ENCODE measurements at regions not wholly inside any gene's neighbourhood (a gene's known extent, or its start where the extent isn't known, plus 50 kb on each side); places are given as distances from the start of the nearest gene placed in this dataset.

GRCh38 chr2:180146114-180146513, 139.0 kb upstream of the CWC22 start:
- no peak for DNase-seq

GRCh38 chr2:180145163-180145562, 138.1 kb upstream of the CWC22 start:
- DNase-seq = no peak

- no peak for DNase-seq
These were observed 137.3 kb upstream of the CWC22 start for GRCh38 chr2:180144338-180144813.

- no peak for DNase-seq
These were observed 136.7 kb upstream of the CWC22 start for GRCh38 chr2:180143633-180144337.

GRCh38 chr2:180141600-180141999, 134.5 kb upstream of the CWC22 start:
- DNase-seq = no peak

GRCh38 chr2:180133736-180134135, 126.6 kb upstream of the CWC22 start:
- DNase-seq = no peak

GRCh38 chr2:180130403-180130802, 123.3 kb upstream of the CWC22 start:
- DNase-seq = no peak

GRCh38 chr2:180128861-180129260, 121.8 kb upstream of the CWC22 start:
- no peak for DNase-seq

- peak; percentile 83 to 91 (median 89) for DNase-seq
These were observed 118.3 kb upstream of the CWC22 start for GRCh38 chr2:180125245-180125962.

- DNase-seq = peak; percentile 60 to 81 (median 63)
These were observed 117.4 kb upstream of the CWC22 start for GRCh38 chr2:180124273-180125139.

- DNase-seq = no peak
These were observed 115.8 kb upstream of the CWC22 start for GRCh38 chr2:180122874-180123273.

- DNase-seq = no peak
These were observed 108.6 kb upstream of the CWC22 start for GRCh38 chr2:180115675-180116074.

- DNase-seq = no peak
These were observed 108.2 kb upstream of the CWC22 start for GRCh38 chr2:180115269-180115668.

- DNase-seq = no peak
These were observed 104.8 kb upstream of the CWC22 start for GRCh38 chr2:180111901-180112300.

- no peak for DNase-seq
These were observed 103.4 kb upstream of the CWC22 start for GRCh38 chr2:180110469-180110868.

GRCh38 chr2:180101846-180102245, 94.7 kb upstream of the CWC22 start:
- DNase-seq = no peak

- no peak for DNase-seq
These were observed 92.2 kb upstream of the CWC22 start for GRCh38 chr2:180099308-180099707.

- DNase-seq = no peak
These were observed 78.0 kb upstream of the CWC22 start for GRCh38 chr2:180085144-180085543.

GRCh38 chr2:180077295-180077906, 70.3 kb upstream of the CWC22 start:
- peak in 1 of 3 donors; percentile 9 for DNase-seq

- no peak for DNase-seq
These were observed 68.8 kb upstream of the CWC22 start for GRCh38 chr2:180075870-180076269.

- no peak for DNase-seq
These were observed 64.7 kb upstream of the CWC22 start for GRCh38 chr2:180071797-180072196.
